BJ (cell line): ENCODE measurements at regions not wholly inside any gene's neighbourhood (a gene's known extent, or its start where the extent isn't known, plus 50 kb on each side); places are given as distances from the start of the nearest gene placed in this dataset. TPM values are rescaled to one million over a fixed set of nuclear protein-coding genes. Genes with fewer than 3 reads are reported as not detected.

Experiments
- CTCF ChIA-PET: fragments of 350-600 bp; formaldehyde crosslinking; extraction: SDS; loops from one replicate; lab custom pipeline; 2021; ENCODE audit warnings: antibody characterized with exemption, inconsistent platforms; lab: Yijun Ruan, JAX
- POLR2A ChIA-PET: fragments of 300-600 bp; sonication (Branson Sonifier 250); formaldehyde crosslinking; extraction: SDS; loops from one replicate; lab custom pipeline; 2021; ENCODE audit warnings: antibody characterized with exemption; lab: Charles Lee
- DNase-seq: peaks from one replicate; pipeline ENCODE4 v3.0.0-alpha.2; 2011; ENCODE audit warnings: low read depth
- H3K27me3 ChIP-seq: 2 replicates; pipeline ENCODE4 v1.6.0; 2011; ENCODE audit warnings: low read length; ENCODE audit not compliant: control insufficient read depth, insufficient read depth
- H3K36me3 ChIP-seq: 2 replicates; pipeline ENCODE4 v1.5.1; 2011; ENCODE audit warnings: low read length; ENCODE audit not compliant: control insufficient read depth, insufficient read depth
- H3K4me3 ChIP-seq: 2 replicates; pipeline ENCODE4 v1.5.1; 2011; ENCODE audit warnings: low read depth, mild to moderate bottlenecking, control low read depth, low read length
- small RNA-seq: library from RNA; depleted of rRNA; stranded (forward); fragments of <200 nt; gene quantifications from one replicate; pipeline ENCODE3, GENCODE V24; 2012; ENCODE audit warnings: low replicate concordance, low read depth; ENCODE audit not compliant: insufficient read length
- TF ChIP-seq, protein P1 (sequence below): IDR thresholded peaks from 2 replicates; pipeline ENCODE4 v1.5.1; 2011; ENCODE audit warnings: low read depth, mild to moderate bottlenecking, control low read depth, inconsistent platforms, low read length, moderate library complexity; ENCODE audit not compliant: insufficient read depth

DNA sequence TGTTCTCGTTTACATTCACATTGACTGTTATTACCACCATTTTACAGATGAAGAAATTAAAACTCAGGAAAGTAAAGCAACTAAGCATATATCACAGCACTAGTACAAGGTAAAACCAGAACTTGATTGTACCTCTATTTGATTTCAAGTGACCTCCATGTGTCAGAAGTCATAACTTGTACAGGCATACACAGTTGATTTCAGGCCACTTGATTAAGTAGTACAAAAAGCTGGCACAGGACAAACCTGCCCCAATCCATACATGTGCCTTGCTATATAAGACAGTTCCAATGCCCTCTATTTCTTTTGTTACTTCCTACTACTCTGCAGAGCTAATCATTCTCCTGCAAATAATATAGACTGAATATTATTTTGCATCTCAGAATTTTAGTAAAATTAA, 58.8 kb upstream of the VGLL2 start:
- ChIA-PET CTCF (no interaction called here), POLR2A (no interaction called here)
- Histone ChIP-seq H3K27me3 (no peaks in the 10 kb centered on the region), H3K4me3 (no peak overlapping the region), H3K36me3 (no peaks in the 10 kb centered on the region)
- TF ChIP-seq, protein P1, sequence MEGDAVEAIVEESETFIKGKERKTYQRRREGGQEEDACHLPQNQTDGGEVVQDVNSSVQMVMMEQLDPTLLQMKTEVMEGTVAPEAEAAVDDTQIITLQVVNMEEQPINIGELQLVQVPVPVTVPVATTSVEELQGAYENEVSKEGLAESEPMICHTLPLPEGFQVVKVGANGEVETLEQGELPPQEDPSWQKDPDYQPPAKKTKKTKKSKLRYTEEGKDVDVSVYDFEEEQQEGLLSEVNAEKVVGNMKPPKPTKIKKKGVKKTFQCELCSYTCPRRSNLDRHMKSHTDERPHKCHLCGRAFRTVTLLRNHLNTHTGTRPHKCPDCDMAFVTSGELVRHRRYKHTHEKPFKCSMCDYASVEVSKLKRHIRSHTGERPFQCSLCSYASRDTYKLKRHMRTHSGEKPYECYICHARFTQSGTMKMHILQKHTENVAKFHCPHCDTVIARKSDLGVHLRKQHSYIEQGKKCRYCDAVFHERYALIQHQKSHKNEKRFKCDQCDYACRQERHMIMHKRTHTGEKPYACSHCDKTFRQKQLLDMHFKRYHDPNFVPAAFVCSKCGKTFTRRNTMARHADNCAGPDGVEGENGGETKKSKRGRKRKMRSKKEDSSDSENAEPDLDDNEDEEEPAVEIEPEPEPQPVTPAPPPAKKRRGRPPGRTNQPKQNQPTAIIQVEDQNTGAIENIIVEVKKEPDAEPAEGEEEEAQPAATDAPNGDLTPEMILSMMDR: no peak
- DNase-seq: no peak

DNA sequence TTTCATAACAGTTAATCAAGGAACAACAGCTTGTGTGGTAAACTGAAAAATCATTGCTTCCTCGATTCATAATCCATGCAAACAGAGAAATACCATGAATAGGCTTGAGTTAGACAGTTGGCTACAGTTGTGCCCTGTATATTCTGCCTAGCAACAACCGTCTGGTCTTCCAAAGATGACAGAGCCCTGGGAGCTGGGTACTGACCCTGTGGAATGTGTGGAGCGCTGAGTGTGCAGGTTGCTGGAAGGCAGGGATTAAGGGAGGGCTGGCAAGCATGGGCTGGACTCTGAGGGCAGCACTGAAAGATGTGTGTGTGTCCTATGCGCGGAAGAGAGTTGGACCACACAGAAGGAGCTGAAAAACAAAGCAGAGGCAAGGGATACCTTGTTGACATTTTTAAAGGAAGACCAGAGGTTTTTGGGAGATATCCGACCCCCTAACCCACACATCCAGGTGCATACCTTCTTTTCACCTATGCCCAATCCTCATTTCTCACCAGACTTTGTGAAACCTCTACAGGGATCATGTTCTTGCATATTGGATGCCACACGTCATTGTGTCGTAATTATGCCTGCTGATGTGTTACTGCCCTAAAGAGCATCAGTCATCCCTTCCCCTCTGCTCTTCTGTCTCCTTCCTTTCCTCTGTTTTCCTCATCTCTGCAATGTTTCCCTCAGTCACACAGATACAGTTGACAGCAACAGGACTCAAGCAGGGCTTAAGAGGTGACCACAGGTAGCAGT, 58.2 kb upstream of the VGLL2 start:
- Histone ChIP-seq H3K36me3 (no peaks in the 10 kb centered on the region), H3K4me3 (no peak overlapping the region), H3K27me3 (no peaks in the 10 kb centered on the region)
- no peak for DNase-seq
- POLR2A ChIA-PET: no interaction called here
- CTCF ChIA-PET: no interaction called here
- TF ChIP-seq, protein P1: no peak

GRCh38 chr6:117210279-117210678, 55.1 kb upstream of the VGLL2 start:
- no peaks in the 10 kb centered on the region for H3K27me3 ChIP-seq
- H3K4me3 ChIP-seq: no peak overlapping the region
- TF ChIP-seq, protein P1: no peak
- DNase-seq: no peak
- no peaks in the 10 kb centered on the region for H3K36me3 ChIP-seq
- POLR2A ChIA-PET: no interaction called here
- CTCF ChIA-PET: no interaction called here

- no peaks in the 10 kb centered on the region for H3K27me3 ChIP-seq
- H3K4me3 ChIP-seq: no peak overlapping the region
- H3K36me3 ChIP-seq: no peaks in the 10 kb centered on the region
- CTCF ChIA-PET: no interaction called here
- POLR2A ChIA-PET: no interaction called here
- DNase-seq: no peak
- TF ChIP-seq, protein P1: no peak
Observed at GRCh38 chr6:117215353-117216090, 49.8 kb upstream of the VGLL2 start.

Small RNAs in the stretch of these regions (small RNA-seq; reads per million reads assigned to genes)
- gene RNA5SP214: not detected
- not detected for gene RPS29P13
